ENCODE measurements at regions not wholly inside any gene's neighbourhood (a gene's known extent, or its start where the extent isn't known, plus 50 kb on each side); places are given as distances from the start of the nearest gene placed in this dataset.
"Not testable (repeated sequence)": the region's sequence is repeated elsewhere in the genome, so short reads cannot be mapped to it uniquely, and the experiment has no call there.

DNA sequence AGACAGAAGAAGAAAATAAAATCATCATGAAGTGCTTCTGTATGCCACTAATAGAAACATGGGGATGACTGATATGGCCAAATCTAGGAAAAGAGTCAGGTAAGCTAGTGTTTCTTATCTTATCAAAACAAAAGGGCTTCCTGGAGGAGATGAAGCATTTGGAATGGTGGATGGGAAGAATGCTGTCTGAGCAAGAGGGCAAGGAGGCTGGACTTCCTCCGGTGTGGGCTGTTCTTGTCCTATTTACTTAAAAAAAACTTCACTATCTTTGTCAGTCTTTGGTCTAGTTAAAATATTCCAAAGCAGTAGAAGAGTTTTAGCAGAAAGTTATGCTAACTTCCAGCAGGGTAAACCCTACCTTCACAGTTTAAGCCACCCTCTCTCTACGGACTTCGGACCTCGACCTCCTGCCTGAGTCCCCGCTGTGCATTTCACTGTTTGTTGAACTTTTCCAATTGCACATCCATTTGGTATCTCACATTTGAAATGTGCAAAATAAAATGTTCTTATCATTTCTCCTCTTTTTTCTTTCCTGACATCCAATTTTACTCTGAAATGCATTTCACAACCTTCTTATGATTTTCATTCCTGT, 64.8 kb upstream of the TSPAN2 start:
- Histone ChIP-seq H3K9ac (no peak overlapping the region), H3K9me3 (ENCODE audit: low read depth) (no peaks in the 10 kb centered on the region), H3K27ac (no peak overlapping the region), H3K27me3 (no peaks in the 10 kb centered on the region), H3K4me1 (no peaks in the 10 kb centered on the region), H4K20me1 (ENCODE audit: low read depth) (no peaks in the 10 kb centered on the region), H3K4me3 (no peak overlapping the region), H2AFZ (replicated peaks) (no peak overlapping the region), H3F3A (ENCODE audit: low read depth) (no peaks in the 10 kb centered on the region), H3K4me2 (no peak overlapping the region), H3K79me2 (ENCODE audit: low read depth) (no peaks in the 10 kb centered on the region), H3K36me3 (no peaks in the 10 kb centered on the region)
- no peak overlapping the region for H3K4me3 Mint-ChIP-seq
- H3K27ac Mint-ChIP-seq = no peak overlapping the region
- no peaks in the 10 kb centered on the region for H3K27me3 Mint-ChIP-seq (ENCODE audit: insufficient read depth, low read depth)
- H3K4me1 Mint-ChIP-seq = no peaks in the 10 kb centered on the region
- H3K36me3 Mint-ChIP-seq = no peaks in the 10 kb centered on the region
- no peak for DNase-seq (ENCODE audit: low spot score)
- H3K9me3 Mint-ChIP-seq = no peaks in the 10 kb centered on the region
- TF ChIP-seq, protein P1, sequence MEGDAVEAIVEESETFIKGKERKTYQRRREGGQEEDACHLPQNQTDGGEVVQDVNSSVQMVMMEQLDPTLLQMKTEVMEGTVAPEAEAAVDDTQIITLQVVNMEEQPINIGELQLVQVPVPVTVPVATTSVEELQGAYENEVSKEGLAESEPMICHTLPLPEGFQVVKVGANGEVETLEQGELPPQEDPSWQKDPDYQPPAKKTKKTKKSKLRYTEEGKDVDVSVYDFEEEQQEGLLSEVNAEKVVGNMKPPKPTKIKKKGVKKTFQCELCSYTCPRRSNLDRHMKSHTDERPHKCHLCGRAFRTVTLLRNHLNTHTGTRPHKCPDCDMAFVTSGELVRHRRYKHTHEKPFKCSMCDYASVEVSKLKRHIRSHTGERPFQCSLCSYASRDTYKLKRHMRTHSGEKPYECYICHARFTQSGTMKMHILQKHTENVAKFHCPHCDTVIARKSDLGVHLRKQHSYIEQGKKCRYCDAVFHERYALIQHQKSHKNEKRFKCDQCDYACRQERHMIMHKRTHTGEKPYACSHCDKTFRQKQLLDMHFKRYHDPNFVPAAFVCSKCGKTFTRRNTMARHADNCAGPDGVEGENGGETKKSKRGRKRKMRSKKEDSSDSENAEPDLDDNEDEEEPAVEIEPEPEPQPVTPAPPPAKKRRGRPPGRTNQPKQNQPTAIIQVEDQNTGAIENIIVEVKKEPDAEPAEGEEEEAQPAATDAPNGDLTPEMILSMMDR (IDR thresholded peaks at IDR 0.05) = no peak

DNA sequence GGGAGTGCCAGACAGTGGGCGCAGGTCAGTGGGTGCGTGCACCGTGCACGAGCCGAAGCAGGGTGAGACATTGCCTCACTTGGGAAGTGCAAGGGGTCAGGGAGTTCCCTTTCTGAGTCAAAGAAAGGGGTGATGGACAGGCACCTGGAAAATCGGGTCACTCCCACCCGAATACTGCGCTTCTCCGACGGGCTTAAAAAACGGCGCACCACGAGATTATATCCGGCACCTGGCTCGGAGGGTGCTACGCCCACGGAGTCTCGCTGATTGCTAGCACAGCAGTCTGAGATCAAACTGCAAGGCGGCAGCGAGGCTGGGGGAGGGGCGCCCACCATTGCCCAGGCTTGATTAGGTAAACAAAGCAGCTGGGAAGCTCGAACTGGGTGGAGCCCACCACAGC, 58.6 kb upstream of the TSPAN2 start:
- H3K4me3 Mint-ChIP-seq = peak overlapping the region; percentile 77
- not testable (repeated sequence) for H3K4me1 Mint-ChIP-seq; H3K36me3 Mint-ChIP-seq; H3K9me3 ChIP-seq (ENCODE audit: low read depth); H3K9me3 Mint-ChIP-seq; H3K4me1 ChIP-seq; H3K27me3 Mint-ChIP-seq (ENCODE audit: insufficient read depth, low read depth); H3K27ac ChIP-seq; H4K20me1 ChIP-seq (ENCODE audit: low read depth); H3K27me3 ChIP-seq; H3K9ac ChIP-seq; H3F3A ChIP-seq (ENCODE audit: low read depth); H3K36me3 ChIP-seq; DNase-seq (ENCODE audit: low spot score); H3K79me2 ChIP-seq (ENCODE audit: low read depth); H3K27ac Mint-ChIP-seq
- peak overlapping the region; percentile 33 for H3K4me3 ChIP-seq
- H2AFZ ChIP-seq (replicated peaks) = peak overlapping the region; percentile 65
- peak overlapping the region; percentile 57 for H3K4me2 ChIP-seq

DNA sequence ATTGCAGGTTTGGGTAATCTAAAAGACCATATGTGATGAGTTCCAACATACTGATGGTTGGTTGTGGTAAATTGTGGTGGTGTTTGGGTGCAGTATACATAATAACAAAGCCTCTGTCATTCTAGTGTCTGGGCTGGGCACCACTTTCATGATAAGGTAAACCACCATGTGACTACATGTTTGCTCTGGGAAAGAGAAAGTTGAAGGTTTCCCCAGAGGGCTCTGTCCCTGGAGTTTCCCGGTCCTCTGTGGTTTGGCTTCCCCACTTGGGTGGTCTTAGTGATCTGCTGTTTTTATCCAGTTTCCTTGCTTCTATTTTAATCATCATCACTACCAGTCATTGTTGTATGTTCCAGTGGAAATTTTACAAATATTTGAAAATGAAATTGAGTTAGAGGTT, 55.9 kb upstream of the TSPAN2 start:
- DNase-seq (ENCODE audit: low spot score) = no peak
- no peaks in the 10 kb centered on the region for H3K36me3 ChIP-seq
- no peaks in the 10 kb centered on the region for H3K4me1 ChIP-seq
- Mint-ChIP-seq H3K27ac (no peak overlapping the region), H3K27me3 (ENCODE audit: insufficient read depth, low read depth) (no peaks in the 10 kb centered on the region), H3K4me3 (no peak overlapping the region), H3K36me3 (no peaks in the 10 kb centered on the region), H3K4me1 (peaks cover 4% of the 10 kb centered on the region), H3K9me3 (peaks cover 3% of the 10 kb centered on the region)
- H3K27ac ChIP-seq = no peak overlapping the region
- H2AFZ ChIP-seq (replicated peaks) = no peak overlapping the region
- no peaks in the 10 kb centered on the region for H3F3A ChIP-seq (ENCODE audit: low read depth)
- H3K4me3 ChIP-seq = no peak overlapping the region
- no peaks in the 10 kb centered on the region for H3K9me3 ChIP-seq (ENCODE audit: low read depth)
- H3K9ac ChIP-seq = no peak overlapping the region
- no peaks in the 10 kb centered on the region for H3K27me3 ChIP-seq
- TF ChIP-seq, protein P1 (IDR thresholded peaks at IDR 0.05) = no peak
- TF ChIP-seq EZH2phosphoT487 (IDR thresholded peaks at IDR 0.05) = no peak
- TF ChIP-seq EZH2 (IDR thresholded peaks at IDR 0.05) = no peak
- H3K4me2 ChIP-seq = no peak overlapping the region
- no peaks in the 10 kb centered on the region for H3K79me2 ChIP-seq (ENCODE audit: low read depth)
- no peaks in the 10 kb centered on the region for H4K20me1 ChIP-seq (ENCODE audit: low read depth)

DNA sequence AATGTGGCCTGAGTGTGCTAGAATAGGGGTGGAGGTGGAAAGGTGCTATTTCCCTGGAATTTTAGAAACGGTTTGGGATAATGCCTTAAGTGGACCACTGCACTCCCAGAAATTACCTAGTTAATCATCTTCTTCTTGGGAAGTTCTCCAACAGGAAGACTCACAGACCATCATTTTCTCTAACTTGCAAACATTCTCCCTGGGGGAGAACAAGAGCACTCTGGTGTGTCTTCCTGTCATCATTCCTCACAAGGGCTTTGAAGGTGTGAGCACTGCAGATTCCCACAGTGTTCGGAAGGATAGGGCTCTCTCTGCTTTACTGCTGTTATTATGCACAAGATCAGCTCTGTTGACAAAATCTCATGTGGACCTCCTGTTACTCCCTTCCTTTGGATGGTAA, 54.9 kb upstream of the TSPAN2 start:
- Histone ChIP-seq H3K4me2 (no peak overlapping the region), H3K9me3 (ENCODE audit: low read depth) (no peaks in the 10 kb centered on the region), H3K79me2 (ENCODE audit: low read depth) (no peaks in the 10 kb centered on the region), H2AFZ (replicated peaks) (no peak overlapping the region), H3K4me3 (no peak overlapping the region), H3K27ac (no peak overlapping the region), H3K9ac (no peak overlapping the region), H3F3A (ENCODE audit: low read depth) (no peaks in the 10 kb centered on the region), H3K4me1 (no peaks in the 10 kb centered on the region), H3K36me3 (no peaks in the 10 kb centered on the region), H3K27me3 (no peaks in the 10 kb centered on the region), H4K20me1 (ENCODE audit: low read depth) (no peaks in the 10 kb centered on the region)
- no peak overlapping the region for H3K4me3 Mint-ChIP-seq
- H3K27me3 Mint-ChIP-seq (ENCODE audit: insufficient read depth, low read depth) = peaks cover 4% of the 10 kb centered on the region
- H3K36me3 Mint-ChIP-seq = no peaks in the 10 kb centered on the region
- H3K9me3 Mint-ChIP-seq = peaks cover 3% of the 10 kb centered on the region
- no peak overlapping the region for H3K27ac Mint-ChIP-seq
- no peak for TF ChIP-seq EZH2 (IDR thresholded peaks at IDR 0.05)
- no peak for TF ChIP-seq EZH2phosphoT487 (IDR thresholded peaks at IDR 0.05)
- TF ChIP-seq, protein P1 (IDR thresholded peaks at IDR 0.05) = no peak
- peaks cover 5% of the 10 kb centered on the region for H3K4me1 Mint-ChIP-seq
- DNase-seq (ENCODE audit: low spot score) = no peak

Data from neural progenitor cell (in vitro differentiated cells).